ENCODE measurements at regions not wholly inside any gene's neighbourhood (a gene's known extent, or its start where the extent isn't known, plus 50 kb on each side); places are given as distances from the start of the nearest gene placed in this dataset.

DNA sequence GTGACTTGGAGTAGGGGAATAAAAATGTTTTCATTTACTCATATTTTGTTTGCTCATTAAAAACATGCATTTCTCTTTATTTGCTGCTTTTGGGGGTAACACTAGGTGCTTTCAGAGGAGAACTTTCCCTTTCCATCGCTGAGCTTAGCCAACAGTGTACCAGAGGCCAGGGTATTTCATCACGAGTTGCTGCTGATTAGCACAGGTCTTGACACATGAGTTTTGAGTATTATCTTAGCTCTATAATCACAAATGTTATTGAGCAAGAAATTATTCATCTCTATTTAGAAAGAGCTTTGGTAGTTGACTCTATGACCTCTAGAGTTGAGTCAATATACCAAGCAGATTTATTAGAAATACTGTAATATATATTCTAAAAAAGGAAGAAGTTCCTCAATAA, 375.9 kb downstream of the NXPH1 start:
- WGBS: 84% methylated on average over 2 of the region's 2 CpGs
- H3K9me3 ChIP-seq (ENCODE audit: control insufficient read depth in 2 of 2, insufficient read depth in 1 of 2, low read length in 1 of 2): no peaks in the 10 kb centered on the region

DNA sequence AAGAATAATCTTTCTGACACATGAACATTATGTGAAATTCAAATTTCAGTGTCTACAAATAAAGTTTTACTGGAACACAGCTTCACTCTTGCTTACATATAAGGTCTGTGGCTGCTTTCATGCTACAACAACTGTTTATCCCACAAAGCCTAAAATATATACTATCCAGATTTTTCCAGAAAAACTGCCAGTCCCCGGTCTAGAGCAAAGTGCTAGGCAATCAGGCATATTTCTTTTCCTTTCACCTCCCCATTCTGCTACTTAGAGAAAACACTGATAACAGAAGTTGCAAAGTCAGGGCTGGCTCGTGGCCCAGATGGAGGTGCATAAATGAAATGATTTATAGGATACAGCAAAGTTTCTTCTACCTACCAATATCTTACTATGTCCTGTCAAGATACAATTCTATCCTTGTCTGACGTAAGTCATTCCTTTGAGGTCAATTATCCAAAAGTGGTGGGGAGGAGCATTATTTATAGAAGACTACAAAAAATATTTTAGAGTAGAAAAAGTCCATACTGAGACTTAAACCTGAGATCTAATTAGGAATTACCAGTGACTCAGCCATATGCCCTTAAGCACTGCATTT, 384.1 kb downstream of the NXPH1 start:
- DNase-seq (ENCODE audit: low read depth in 6 of 9, low spot score in 9 of 9): no peak
- 51% methylated on average over 3 of the region's 3 CpGs for WGBS
- H3K4me1 ChIP-seq (ENCODE audit: control insufficient read depth in 2 of 2, insufficient read depth in 2 of 2, low read length in 2 of 2): no peaks in the 10 kb centered on the region

More for the DNA sequence above, 375.9 kb downstream of the NXPH1 start:
- Histone ChIP-seq H3K4me3 (ENCODE audit: low read length in 2 of 2) (no peak overlapping the region), H3K36me3 (ENCODE audit: control insufficient read depth in 2 of 2, insufficient read depth in 2 of 2, low read length in 1 of 2) (no peaks in the 10 kb centered on the region), H3K27ac (ENCODE audit: low read depth in 1 of 2, low read length in 1 of 2) (no peak overlapping the region), H3K4me1 (ENCODE audit: control insufficient read depth in 2 of 2, insufficient read depth in 2 of 2, low read length in 2 of 2) (no peaks in the 10 kb centered on the region), H3K27me3 (ENCODE audit: control insufficient read depth in 2 of 2, insufficient read depth in 1 of 2, low read length in 1 of 2) (no peaks in the 10 kb centered on the region)
- no peak for DNase-seq (ENCODE audit: low read depth in 6 of 9, low spot score in 9 of 9)

DNA sequence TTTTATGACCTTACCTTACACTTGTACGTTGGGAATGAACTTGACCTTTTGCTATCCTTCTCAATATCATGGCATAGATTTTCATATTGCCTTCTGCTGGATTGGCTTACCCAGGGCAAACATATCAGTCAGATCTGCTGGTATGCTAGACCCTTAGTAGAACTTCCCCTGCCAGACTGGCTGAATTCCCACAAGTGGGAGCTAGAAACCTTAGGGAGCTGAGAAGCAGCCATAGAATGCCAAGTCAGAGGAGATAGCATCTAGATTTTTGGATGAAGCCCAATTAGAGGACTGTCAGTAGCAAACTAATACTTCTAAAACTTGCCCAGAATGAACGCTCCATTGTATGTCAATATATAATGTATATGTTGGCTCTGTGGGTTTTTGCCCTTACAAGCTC, 385.0 kb downstream of the NXPH1 start:
- H3K4me1 ChIP-seq (ENCODE audit: control insufficient read depth in 2 of 2, insufficient read depth in 2 of 2, low read length in 2 of 2): no peaks in the 10 kb centered on the region
- H3K36me3 ChIP-seq (ENCODE audit: control insufficient read depth in 2 of 2, insufficient read depth in 2 of 2, low read length in 1 of 2): no peaks in the 10 kb centered on the region
- no peaks in the 10 kb centered on the region for H3K27me3 ChIP-seq (ENCODE audit: control insufficient read depth in 2 of 2, insufficient read depth in 1 of 2, low read length in 1 of 2)
- H3K4me3 ChIP-seq (ENCODE audit: low read length in 2 of 2): no peak overlapping the region
- no peak for DNase-seq (ENCODE audit: low read depth in 6 of 9, low spot score in 9 of 9)
- H3K9me3 ChIP-seq (ENCODE audit: control insufficient read depth in 2 of 2, insufficient read depth in 1 of 2, low read length in 1 of 2): no peaks in the 10 kb centered on the region
- 92% methylated on average over 2 of the region's 2 CpGs for WGBS
- H3K27ac ChIP-seq (ENCODE audit: low read depth in 1 of 2, low read length in 1 of 2): no peak overlapping the region

More for the DNA sequence above, 384.1 kb downstream of the NXPH1 start:
- H3K4me3 ChIP-seq (ENCODE audit: low read length in 2 of 2): no peak overlapping the region
- no peaks in the 10 kb centered on the region for H3K9me3 ChIP-seq (ENCODE audit: control insufficient read depth in 2 of 2, insufficient read depth in 1 of 2, low read length in 1 of 2)
- H3K36me3 ChIP-seq (ENCODE audit: control insufficient read depth in 2 of 2, insufficient read depth in 2 of 2, low read length in 1 of 2): no peaks in the 10 kb centered on the region
- H3K27me3 ChIP-seq (ENCODE audit: control insufficient read depth in 2 of 2, insufficient read depth in 1 of 2, low read length in 1 of 2): no peaks in the 10 kb centered on the region
- no peak overlapping the region for H3K27ac ChIP-seq (ENCODE audit: low read depth in 1 of 2, low read length in 1 of 2)

DNA sequence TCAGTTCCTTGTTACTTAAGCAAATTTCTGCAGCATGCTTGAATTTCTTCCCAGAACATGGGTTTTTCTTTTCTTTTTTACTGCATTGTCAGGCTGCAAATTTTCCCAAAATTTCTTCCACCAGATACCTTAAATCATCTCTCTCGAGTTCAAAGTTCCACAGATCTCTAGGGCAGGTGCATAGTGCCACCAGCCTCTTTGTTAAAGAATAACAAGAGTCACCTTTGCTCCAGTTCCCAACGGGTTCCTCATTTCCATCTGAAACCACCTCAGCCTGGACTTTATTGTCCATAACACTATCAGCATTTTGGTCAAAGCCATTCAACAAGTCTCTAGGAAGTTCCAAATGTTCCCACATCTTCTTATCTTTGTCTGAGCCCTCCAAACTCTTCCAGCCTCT, 389.2 kb downstream of the NXPH1 start:
- Histone ChIP-seq H3K4me3 (ENCODE audit: low read length in 2 of 2) (no peak overlapping the region), H3K36me3 (ENCODE audit: control insufficient read depth in 2 of 2, insufficient read depth in 2 of 2, low read length in 1 of 2) (no peaks in the 10 kb centered on the region), H3K27me3 (ENCODE audit: control insufficient read depth in 2 of 2, insufficient read depth in 1 of 2, low read length in 1 of 2) (no peaks in the 10 kb centered on the region), H3K9me3 (ENCODE audit: control insufficient read depth in 2 of 2, insufficient read depth in 1 of 2, low read length in 1 of 2) (no peaks in the 10 kb centered on the region), H3K4me1 (ENCODE audit: control insufficient read depth in 2 of 2, insufficient read depth in 2 of 2, low read length in 2 of 2) (no peaks in the 10 kb centered on the region), H3K27ac (ENCODE audit: low read depth in 1 of 2, low read length in 1 of 2) (no peak overlapping the region)
- 76% methylated on average over 2 of the region's 2 CpGs for WGBS
- no peak for DNase-seq (ENCODE audit: low read depth in 6 of 9, low spot score in 9 of 9)

DNA sequence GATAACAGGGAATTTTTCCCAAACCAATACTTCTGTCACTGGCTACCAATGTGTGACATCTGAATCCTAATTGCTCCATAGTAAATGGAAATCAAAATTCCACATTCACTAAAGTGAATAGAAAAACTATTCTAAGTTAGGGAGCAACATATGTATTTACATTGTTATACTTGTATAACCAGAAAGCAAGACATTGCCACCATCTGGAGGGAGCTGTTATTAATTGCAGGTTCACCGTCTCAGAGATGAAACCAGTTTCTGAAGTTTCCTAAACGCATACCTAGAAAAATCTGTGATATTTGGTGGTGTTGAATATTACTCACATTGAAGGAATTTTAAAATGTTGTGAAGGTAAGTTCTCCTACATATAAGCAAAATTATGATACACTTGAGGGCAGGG, 390.1 kb downstream of the NXPH1 start:
- H3K27me3 ChIP-seq (ENCODE audit: control insufficient read depth in 2 of 2, insufficient read depth in 1 of 2, low read length in 1 of 2): no peaks in the 10 kb centered on the region
- no peaks in the 10 kb centered on the region for H3K9me3 ChIP-seq (ENCODE audit: control insufficient read depth in 2 of 2, insufficient read depth in 1 of 2, low read length in 1 of 2)
- no peaks in the 10 kb centered on the region for H3K36me3 ChIP-seq (ENCODE audit: control insufficient read depth in 2 of 2, insufficient read depth in 2 of 2, low read length in 1 of 2)
- no peak overlapping the region for H3K27ac ChIP-seq (ENCODE audit: low read depth in 1 of 2, low read length in 1 of 2)
- 94% methylated on average over 2 of the region's 2 CpGs for WGBS
- no peak for DNase-seq (ENCODE audit: low read depth in 6 of 9, low spot score in 9 of 9)
- no peak overlapping the region for H3K4me3 ChIP-seq (ENCODE audit: low read length in 2 of 2)
- H3K4me1 ChIP-seq (ENCODE audit: control insufficient read depth in 2 of 2, insufficient read depth in 2 of 2, low read length in 2 of 2): no peaks in the 10 kb centered on the region

DNA sequence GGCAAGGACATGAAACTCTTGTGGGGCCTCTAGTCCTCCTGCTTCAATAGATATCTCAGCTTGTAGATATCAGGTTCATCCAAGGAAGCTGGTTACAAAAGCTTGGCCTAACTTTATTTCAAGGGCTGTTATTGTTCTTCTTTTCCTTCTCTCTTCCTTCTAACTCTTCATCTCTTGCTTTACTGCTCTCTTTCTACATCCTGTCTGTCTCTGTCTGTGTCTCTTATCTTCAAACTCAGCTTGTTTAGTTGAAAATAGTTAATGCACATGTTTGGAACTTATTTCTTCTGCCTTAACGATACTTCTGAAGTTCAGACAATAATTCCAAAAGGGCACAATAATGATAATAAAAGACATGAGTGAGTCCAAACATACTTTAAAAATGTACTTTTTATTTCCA, 393.9 kb downstream of the NXPH1 start:
- no peak overlapping the region for H3K4me3 ChIP-seq (ENCODE audit: low read length in 2 of 2)
- WGBS: 94% methylated on average over 1 of the region's 1 CpG

DNA sequence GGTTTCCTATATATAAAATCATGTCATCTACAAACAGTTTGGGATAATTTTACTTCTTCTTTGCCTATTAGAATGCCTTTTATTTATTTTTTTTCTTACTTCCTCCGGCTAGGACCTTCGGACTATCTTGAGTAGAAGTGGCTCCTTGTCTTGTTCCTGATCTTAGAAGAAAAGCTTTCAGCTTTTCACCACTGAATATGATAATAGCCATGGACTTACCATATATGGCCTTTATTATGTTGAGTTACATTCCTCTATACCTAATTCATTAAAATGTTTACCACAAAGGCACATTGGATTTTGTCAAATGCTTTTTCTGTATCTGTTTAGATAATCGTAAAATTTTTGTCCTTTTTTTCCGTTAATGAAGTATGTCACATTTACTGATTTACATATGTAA, 395.7 kb downstream of the NXPH1 start:
- no peak for DNase-seq (ENCODE audit: low read depth in 6 of 9, low spot score in 9 of 9)
- Histone ChIP-seq H3K27me3 (ENCODE audit: control insufficient read depth in 2 of 2, insufficient read depth in 1 of 2, low read length in 1 of 2) (no peaks in the 10 kb centered on the region), H3K4me1 (ENCODE audit: control insufficient read depth in 2 of 2, insufficient read depth in 2 of 2, low read length in 2 of 2) (no peaks in the 10 kb centered on the region), H3K9me3 (ENCODE audit: control insufficient read depth in 2 of 2, insufficient read depth in 1 of 2, low read length in 1 of 2) (no peaks in the 10 kb centered on the region), H3K27ac (ENCODE audit: low read depth in 1 of 2, low read length in 1 of 2) (no peak overlapping the region), H3K4me3 (ENCODE audit: low read length in 2 of 2) (no peak overlapping the region), H3K36me3 (ENCODE audit: control insufficient read depth in 2 of 2, insufficient read depth in 2 of 2, low read length in 1 of 2) (no peaks in the 10 kb centered on the region)
- 94% methylated on average over 4 of the region's 4 CpGs for WGBS

More for the DNA sequence above, 393.9 kb downstream of the NXPH1 start:
- H3K36me3 ChIP-seq (ENCODE audit: control insufficient read depth in 2 of 2, insufficient read depth in 2 of 2, low read length in 1 of 2): no peaks in the 10 kb centered on the region
- no peaks in the 10 kb centered on the region for H3K9me3 ChIP-seq (ENCODE audit: control insufficient read depth in 2 of 2, insufficient read depth in 1 of 2, low read length in 1 of 2)
- no peak overlapping the region for H3K27ac ChIP-seq (ENCODE audit: low read depth in 1 of 2, low read length in 1 of 2)
- H3K4me1 ChIP-seq (ENCODE audit: control insufficient read depth in 2 of 2, insufficient read depth in 2 of 2, low read length in 2 of 2): no peaks in the 10 kb centered on the region
- H3K27me3 ChIP-seq (ENCODE audit: control insufficient read depth in 2 of 2, insufficient read depth in 1 of 2, low read length in 1 of 2): no peaks in the 10 kb centered on the region
- DNase-seq (ENCODE audit: low read depth in 6 of 9, low spot score in 9 of 9): no peak

DNA sequence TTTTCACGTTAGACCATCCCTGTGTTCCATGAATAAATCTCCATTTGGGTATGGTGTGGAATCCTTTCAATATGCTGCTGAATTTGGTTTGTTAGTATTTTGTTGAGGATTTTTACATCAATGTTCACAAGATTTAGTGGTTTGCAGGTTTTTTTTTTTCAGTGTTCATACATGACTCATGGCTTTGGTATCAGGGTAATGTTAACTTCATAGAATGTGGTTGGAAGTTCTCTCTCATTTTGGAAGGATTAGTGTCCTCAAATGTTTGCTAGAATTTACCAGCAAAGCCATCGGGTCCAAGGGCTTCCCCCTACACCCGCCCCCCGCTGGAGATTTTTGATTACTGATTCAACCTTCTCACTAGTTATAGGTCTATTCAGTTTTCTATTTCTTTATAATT, 398.0 kb downstream of the NXPH1 start:
- H3K27me3 ChIP-seq (ENCODE audit: control insufficient read depth in 2 of 2, insufficient read depth in 1 of 2, low read length in 1 of 2): no peaks in the 10 kb centered on the region
- DNase-seq (ENCODE audit: low read depth in 6 of 9, low spot score in 9 of 9): no peak
- no peaks in the 10 kb centered on the region for H3K4me1 ChIP-seq (ENCODE audit: control insufficient read depth in 2 of 2, insufficient read depth in 2 of 2, low read length in 2 of 2)
- H3K27ac ChIP-seq (ENCODE audit: low read depth in 1 of 2, low read length in 1 of 2): no peak overlapping the region
- 70% methylated on average over 4 of the region's 4 CpGs for WGBS
- H3K4me3 ChIP-seq (ENCODE audit: low read length in 2 of 2): no peak overlapping the region
- no peaks in the 10 kb centered on the region for H3K36me3 ChIP-seq (ENCODE audit: control insufficient read depth in 2 of 2, insufficient read depth in 2 of 2, low read length in 1 of 2)
- no peaks in the 10 kb centered on the region for H3K9me3 ChIP-seq (ENCODE audit: control insufficient read depth in 2 of 2, insufficient read depth in 1 of 2, low read length in 1 of 2)

DNA sequence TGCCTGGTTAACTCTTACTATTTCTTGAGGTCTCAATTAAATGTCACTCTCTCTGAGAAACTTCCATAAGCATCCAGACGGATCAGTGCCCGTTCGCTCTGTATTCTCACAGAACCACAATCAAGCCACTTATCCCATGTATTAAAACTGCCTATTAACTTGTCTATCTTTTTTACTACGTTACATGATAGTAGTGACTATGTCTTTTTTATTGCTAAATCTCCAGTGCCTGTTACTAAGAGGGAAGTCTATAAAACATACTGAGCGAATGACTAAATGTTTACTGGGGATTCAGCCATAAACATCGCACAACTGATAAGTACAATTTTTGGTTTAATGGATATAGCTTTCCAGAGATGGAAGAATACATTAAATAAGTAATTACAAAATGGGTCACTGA, 399.9 kb downstream of the NXPH1 start:
- Histone ChIP-seq H3K27ac (ENCODE audit: low read depth in 1 of 2, low read length in 1 of 2) (no peak overlapping the region), H3K4me3 (ENCODE audit: low read length in 2 of 2) (no peak overlapping the region), H3K27me3 (ENCODE audit: control insufficient read depth in 2 of 2, insufficient read depth in 1 of 2, low read length in 1 of 2) (no peaks in the 10 kb centered on the region), H3K4me1 (ENCODE audit: control insufficient read depth in 2 of 2, insufficient read depth in 2 of 2, low read length in 2 of 2) (no peaks in the 10 kb centered on the region), H3K36me3 (ENCODE audit: control insufficient read depth in 2 of 2, insufficient read depth in 2 of 2, low read length in 1 of 2) (no peaks in the 10 kb centered on the region), H3K9me3 (ENCODE audit: control insufficient read depth in 2 of 2, insufficient read depth in 1 of 2, low read length in 1 of 2) (no peaks in the 10 kb centered on the region)
- no peak for DNase-seq (ENCODE audit: low read depth in 6 of 9, low spot score in 9 of 9)
- 78% methylated on average over 6 of the region's 6 CpGs for WGBS

DNA sequence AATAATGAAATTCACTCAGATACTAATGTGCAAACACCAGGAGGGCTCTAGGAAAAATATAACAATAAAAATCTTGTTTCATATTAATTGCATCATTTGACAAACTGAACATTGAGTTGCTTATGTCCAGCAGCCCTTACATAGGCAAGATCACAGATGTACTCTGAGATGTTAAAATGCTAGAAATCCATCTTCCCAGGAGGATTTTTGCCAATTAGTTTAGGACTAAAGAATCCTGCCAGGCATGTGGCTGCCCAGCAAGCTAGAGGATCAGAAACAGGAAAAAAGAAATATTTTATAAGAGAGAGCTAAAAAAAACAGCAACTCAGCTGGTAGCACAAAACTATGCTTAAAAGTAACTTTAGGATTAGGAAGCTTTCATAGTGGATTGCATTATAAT, 407.8 kb downstream of the NXPH1 start:
- Histone ChIP-seq H3K27ac (ENCODE audit: low read depth in 1 of 2, low read length in 1 of 2) (no peak overlapping the region), H3K36me3 (ENCODE audit: control insufficient read depth in 2 of 2, insufficient read depth in 2 of 2, low read length in 1 of 2) (no peaks in the 10 kb centered on the region), H3K4me3 (ENCODE audit: low read length in 2 of 2) (no peak overlapping the region), H3K9me3 (ENCODE audit: control insufficient read depth in 2 of 2, insufficient read depth in 1 of 2, low read length in 1 of 2) (no peaks in the 10 kb centered on the region), H3K27me3 (ENCODE audit: control insufficient read depth in 2 of 2, insufficient read depth in 1 of 2, low read length in 1 of 2) (no peaks in the 10 kb centered on the region), H3K4me1 (ENCODE audit: control insufficient read depth in 2 of 2, insufficient read depth in 2 of 2, low read length in 2 of 2) (no peaks in the 10 kb centered on the region)
- no peak for DNase-seq (ENCODE audit: low read depth in 6 of 9, low spot score in 9 of 9)
